ENCODE measurements at regions not wholly inside any gene's neighbourhood (a gene's known extent, or its start where the extent isn't known, plus 50 kb on each side); places are given as distances from the start of the nearest gene placed in this dataset.

- TF ChIP-seq CTCF (conservative IDR thresholded peaks at IDR 0.05; ENCODE audit: control insufficient read depth, insufficient read depth, low read depth, low read length): no peak
- no peak for DNase-seq (ENCODE audit: low read depth)
- no peak overlapping the region for H3K4me3 ChIP-seq (ENCODE audit: control insufficient read depth, low read depth, low read length)
Measured at GRCh38 chr5:155418960-155419579, 405.5 kb downstream of the KIF4B start.

- TF ChIP-seq CTCF (conservative IDR thresholded peaks at IDR 0.05; ENCODE audit: control insufficient read depth, insufficient read depth, low read depth, low read length): no peak
- DNase-seq (ENCODE audit: low read depth): no peak
- H3K4me3 ChIP-seq (ENCODE audit: control insufficient read depth, low read depth, low read length): no peak overlapping the region
Measured at GRCh38 chr5:155430192-155430591, 416.6 kb downstream of the KIF4B start.

- no peak for TF ChIP-seq CTCF (conservative IDR thresholded peaks at IDR 0.05; ENCODE audit: control insufficient read depth, insufficient read depth, low read depth, low read length)
- H3K4me3 ChIP-seq (ENCODE audit: control insufficient read depth, low read depth, low read length): no peak overlapping the region
- DNase-seq (ENCODE audit: low read depth): no peak
Measured at GRCh38 chr5:155434267-155434666, 420.7 kb downstream of the KIF4B start.

- no peak for DNase-seq (ENCODE audit: low read depth)
- no peak overlapping the region for H3K4me3 ChIP-seq (ENCODE audit: control insufficient read depth, low read depth, low read length)
- no peak for TF ChIP-seq CTCF (conservative IDR thresholded peaks at IDR 0.05; ENCODE audit: control insufficient read depth, insufficient read depth, low read depth, low read length)
Measured at GRCh38 chr5:155434681-155435080, 421.1 kb downstream of the KIF4B start.

GRCh38 chr5:155441849-155442248, 428.3 kb downstream of the KIF4B start:
- no peak for TF ChIP-seq CTCF (conservative IDR thresholded peaks at IDR 0.05; ENCODE audit: control insufficient read depth, insufficient read depth, low read depth, low read length)
- no peak overlapping the region for H3K4me3 ChIP-seq (ENCODE audit: control insufficient read depth, low read depth, low read length)
- no peak for DNase-seq (ENCODE audit: low read depth)

GRCh38 chr5:155451106-155451505, 437.6 kb downstream of the KIF4B start:
- TF ChIP-seq CTCF (conservative IDR thresholded peaks at IDR 0.05; ENCODE audit: control insufficient read depth, insufficient read depth, low read depth, low read length): no peak
- DNase-seq (ENCODE audit: low read depth): no peak
- no peak overlapping the region for H3K4me3 ChIP-seq (ENCODE audit: control insufficient read depth, low read depth, low read length)
